Activated CD8-positive, alpha-beta memory T cell treated with anti-CD3 and anti-CD28 coated beads, Interleukin-2, amount 50 U/mL, for 48 hours (primary cell): ENCODE measurements at regions not wholly inside any gene's neighbourhood (a gene's known extent, or its start where the extent isn't known, plus 50 kb on each side); places are given as distances from the start of the nearest gene placed in this dataset.

Source experiments
- DNase-seq: peaks from one replicate; pipeline ENCODE4 v3.0.0-alpha.2; 2020

GRCh38 chr2:147499785-147500184 is 345.0 kb upstream of the ACVR2A start:
- no peak for DNase-seq

- DNase-seq: no peak
These were observed 349.1 kb upstream of the ACVR2A start for GRCh38 chr2:147495734-147496133.

- DNase-seq: no peak
These were observed 352.4 kb upstream of the ACVR2A start for GRCh38 chr2:147492471-147492870.

- no peak for DNase-seq
These were observed 353.3 kb upstream of the ACVR2A start for GRCh38 chr2:147491506-147491905.

GRCh38 chr2:147490401-147491261 is 354.2 kb upstream of the ACVR2A start:
- no peak for DNase-seq

GRCh38 chr2:147488472-147488871 is 356.4 kb upstream of the ACVR2A start:
- no peak for DNase-seq

GRCh38 chr2:147487978-147488289 is 356.9 kb upstream of the ACVR2A start:
- DNase-seq: no peak

- DNase-seq: no peak
These were observed 357.4 kb upstream of the ACVR2A start for GRCh38 chr2:147487286-147487977.

GRCh38 chr2:147485210-147485851 is 359.5 kb upstream of the ACVR2A start:
- no peak for DNase-seq

- DNase-seq: no peak
These were observed 360.9 kb upstream of the ACVR2A start for GRCh38 chr2:147483911-147484310.

GRCh38 chr2:147482916-147483669 is 361.7 kb upstream of the ACVR2A start:
- DNase-seq: no peak

GRCh38 chr2:147482111-147482895 is 362.5 kb upstream of the ACVR2A start:
- no peak for DNase-seq

GRCh38 chr2:147479358-147479757 is 365.5 kb upstream of the ACVR2A start:
- DNase-seq: no peak

- no peak for DNase-seq
These were observed 371.8 kb upstream of the ACVR2A start for GRCh38 chr2:147473075-147473474.

GRCh38 chr2:147471126-147471525 is 373.7 kb upstream of the ACVR2A start:
- no peak for DNase-seq

GRCh38 chr2:147469471-147469870 is 375.4 kb upstream of the ACVR2A start:
- no peak for DNase-seq

- DNase-seq: no peak
These were observed 375.9 kb upstream of the ACVR2A start for GRCh38 chr2:147468963-147469362.

GRCh38 chr2:147468349-147468748 is 376.5 kb upstream of the ACVR2A start:
- no peak for DNase-seq

GRCh38 chr2:147467441-147467840 is 377.4 kb upstream of the ACVR2A start:
- DNase-seq: no peak

- DNase-seq: no peak
These were observed 380.0 kb upstream of the ACVR2A start for GRCh38 chr2:147464737-147465357.

- no peak for DNase-seq
These were observed 380.8 kb upstream of the ACVR2A start for GRCh38 chr2:147463881-147464520.
